Activated CD8-positive, alpha-beta T cell treated with anti-CD3 and anti-CD28 coated beads, Interleukin-2, amount 10 ng/mL, durations not matched to agents 7 days and 5 days (primary cell): ENCODE measurements at regions not wholly inside any gene's neighbourhood (a gene's known extent, or its start where the extent isn't known, plus 50 kb on each side); places are given as distances from the start of the nearest gene placed in this dataset.
A peak's percentile ranks its signal among the peaks of the same experiment; 100 is the strongest.
"Not testable (repeated sequence)": the region's sequence is repeated elsewhere in the genome, so short reads cannot be mapped to it uniquely, and the experiment has no call there.

Experiments used
- ATAC-seq: fragments of 150-1000 bp; cut with Tn5 transposase; one replicate; pipeline ENCODE4 v1.10.0; 2021; ENCODE audit warnings: moderate library complexity
- CTCF ChIA-PET: fragments of 350-600 bp; sonication (Branson Sonifier 250); formaldehyde crosslinking; loops from one replicate; lab custom pipeline; 2021; ENCODE audit warnings: antibody characterized with exemption; lab: Charles Lee
- POLR2A ChIA-PET: fragments of 350-600 bp; sonication (Branson Sonifier 250); formaldehyde crosslinking; loops from one replicate; lab custom pipeline; 2021; ENCODE audit warnings: antibody characterized with exemption; lab: Charles Lee
- DNase-seq: peaks from one replicate; pipeline ENCODE4 v3.0.0-alpha.2; 2020
- H3K27ac Mint-ChIP-seq: one replicate; pipeline ENCODE4 v1.8.0; 2021; ENCODE audit warnings: mild to moderate bottlenecking, mixed read lengths
- H3K27me3 Mint-ChIP-seq: one replicate; pipeline ENCODE4 v1.8.0; 2021; ENCODE audit warnings: low read depth, mixed read lengths
- H3K36me3 Mint-ChIP-seq: one replicate; pipeline ENCODE4 v1.8.0; 2021; ENCODE audit warnings: low read depth, mixed read lengths
- H3K4me1 Mint-ChIP-seq: one replicate; pipeline ENCODE4 v1.8.0; 2021; ENCODE audit warnings: low read depth, mixed read lengths
- H3K4me3 Mint-ChIP-seq: one replicate; pipeline ENCODE4 v1.8.0; 2021; ENCODE audit warnings: mild to moderate bottlenecking, mixed read lengths
- H3K9me3 Mint-ChIP-seq: one replicate; pipeline ENCODE4 v1.8.0; 2022; ENCODE audit warnings: mixed read lengths; ENCODE audit not compliant: insufficient read depth

DNA sequence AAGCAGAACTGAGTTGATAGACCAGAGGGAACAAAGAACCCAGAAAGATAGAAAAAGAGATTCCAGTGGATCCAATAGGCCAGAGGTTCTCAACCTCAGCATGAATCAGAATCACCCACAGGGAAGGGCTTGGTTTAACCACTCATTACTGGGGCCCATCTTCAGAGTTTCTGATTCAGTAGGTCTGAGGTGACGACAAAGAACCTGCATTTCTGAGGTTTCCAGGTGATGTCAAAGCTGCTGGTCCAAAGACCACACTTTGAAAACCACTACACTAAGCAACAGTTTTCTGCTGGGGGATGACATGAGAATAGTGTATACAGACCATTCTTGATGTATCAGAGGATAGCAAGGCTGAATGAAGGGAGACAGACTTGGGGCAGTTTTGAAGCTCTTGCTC is 81.5 kb upstream of the FOXN2 start:
- Mint-ChIP-seq H3K27ac (peak overlapping the region; percentile 18), H3K4me1 (peaks cover 18% of the 10 kb centered on the region), H3K36me3 (no peaks in the 10 kb centered on the region), H3K27me3 (no peaks in the 10 kb centered on the region), H3K4me3 (no peak overlapping the region), H3K9me3 (no peaks in the 10 kb centered on the region)
- POLR2A ChIA-PET: interaction anchor here (1.2 kb wide), 1 partner anchor 80 kb away, joined by 4 read pairs; no protein-coding TSS in a partner anchor
- ATAC-seq (peak; percentile 75), DNase-seq (peak; percentile 38)
- CTCF ChIA-PET: no interaction called here

DNA sequence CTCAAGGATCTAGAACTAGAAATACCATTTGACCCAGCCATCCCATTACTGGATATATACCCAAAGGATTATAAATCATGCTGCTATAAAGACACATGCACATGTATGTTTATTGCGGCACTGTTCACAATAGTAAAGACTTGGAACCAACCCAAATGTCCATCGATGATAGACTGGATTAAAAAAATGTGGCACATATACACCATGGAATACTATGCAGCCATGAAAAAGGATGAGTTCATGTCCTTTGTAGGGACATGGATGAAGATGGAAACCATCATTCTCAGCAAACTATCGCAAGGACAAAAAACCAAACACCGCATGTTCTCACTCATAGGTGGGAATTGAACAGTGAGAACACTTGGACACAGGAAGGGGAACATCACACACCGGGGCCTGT is 80.7 kb upstream of the FOXN2 start:
- H3K4me1 Mint-ChIP-seq: peaks cover 18% of the 10 kb centered on the region
- H3K27me3 Mint-ChIP-seq, DNase-seq, H3K4me3 Mint-ChIP-seq, H3K9me3 Mint-ChIP-seq, ATAC-seq, H3K36me3 Mint-ChIP-seq, CTCF ChIA-PET, H3K27ac Mint-ChIP-seq: not testable (repeated sequence)
- POLR2A ChIA-PET: interaction anchor here (1.2 kb wide), 1 partner anchor 79 kb away, joined by 4 read pairs; no protein-coding TSS in a partner anchor

GRCh38 chr2:48235076-48235475 is 79.4 kb upstream of the FOXN2 start:
- CTCF ChIA-PET: interaction anchor here (2.0 kb wide), 1 partner anchor 16 kb away, joined by 4 read pairs; no protein-coding TSS in a partner anchor
- Mint-ChIP-seq H3K27ac (no peak overlapping the region), H3K4me1 (peaks cover 18% of the 10 kb centered on the region), H3K9me3 (no peaks in the 10 kb centered on the region), H3K4me3 (no peak overlapping the region), H3K27me3 (no peaks in the 10 kb centered on the region), H3K36me3 (no peaks in the 10 kb centered on the region)
- DNase-seq (no peak), ATAC-seq (no peak)
- POLR2A ChIA-PET: interaction anchor here (0.8 kb wide), 1 partner anchor 161 kb away, joined by 3 read pairs; no protein-coding TSS in a partner anchor

GRCh38 chr2:48238381-48238780 is 76.1 kb upstream of the FOXN2 start:
- Mint-ChIP-seq H3K4me3 (no peak overlapping the region), H3K36me3 (no peaks in the 10 kb centered on the region), H3K27ac (no peak overlapping the region), H3K27me3 (no peaks in the 10 kb centered on the region), H3K4me1 (peaks cover 11% of the 10 kb centered on the region), H3K9me3 (no peaks in the 10 kb centered on the region)
- ChIA-PET CTCF (no interaction called here), POLR2A (no interaction called here)
- DNase-seq (no peak), ATAC-seq (no peak)

GRCh38 chr2:48240912-48241311 is 73.6 kb upstream of the FOXN2 start:
- H3K27me3 Mint-ChIP-seq: no peaks in the 10 kb centered on the region

DNA sequence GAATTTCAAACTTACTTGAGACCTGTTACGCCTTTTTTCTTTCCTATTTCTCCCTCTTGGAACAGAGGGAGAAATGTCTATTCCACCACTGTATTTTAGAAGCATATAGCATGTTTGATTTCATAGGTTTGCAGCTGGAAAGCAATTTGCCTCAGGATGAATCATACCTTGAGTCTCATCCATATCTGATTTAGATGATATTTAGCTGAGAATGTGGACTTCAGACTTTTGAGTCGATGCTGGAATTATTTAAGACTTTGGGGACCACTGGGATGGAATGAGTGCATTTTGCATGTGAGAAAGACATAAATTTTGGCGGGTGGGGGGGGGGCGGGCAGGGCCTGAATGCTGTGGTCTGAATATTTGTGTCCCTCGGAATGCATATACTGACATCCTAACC is 67.3 kb upstream of the FOXN2 start:
- H3K27me3 Mint-ChIP-seq: no peaks in the 10 kb centered on the region
- H3K27ac Mint-ChIP-seq: no peak overlapping the region
- no peak for DNase-seq
- no peak overlapping the region for H3K4me3 Mint-ChIP-seq
- ChIA-PET CTCF (no interaction called here), POLR2A (no interaction called here)
- H3K36me3 Mint-ChIP-seq: no peaks in the 10 kb centered on the region
- ATAC-seq: no peak
- no peaks in the 10 kb centered on the region for H3K9me3 Mint-ChIP-seq
- peaks cover 9% of the 10 kb centered on the region for H3K4me1 Mint-ChIP-seq

More at GRCh38 chr2:48240912-48241311, 73.6 kb upstream of the FOXN2 start:
- peaks cover 10% of the 10 kb centered on the region for H3K4me1 Mint-ChIP-seq
- DNase-seq (no peak), ATAC-seq (no peak)
- no peak overlapping the region for H3K4me3 Mint-ChIP-seq
- ChIA-PET POLR2A (no interaction called here), CTCF (no interaction called here)
- H3K9me3 Mint-ChIP-seq: no peaks in the 10 kb centered on the region
- H3K27ac Mint-ChIP-seq: no peak overlapping the region
- H3K36me3 Mint-ChIP-seq: no peaks in the 10 kb centered on the region

GRCh38 chr2:48248251-48248933 is 66.1 kb upstream of the FOXN2 start:
- Mint-ChIP-seq H3K4me1 (peaks cover 9% of the 10 kb centered on the region), H3K4me3 (no peak overlapping the region), H3K27me3 (no peaks in the 10 kb centered on the region), H3K9me3 (no peaks in the 10 kb centered on the region), H3K27ac (no peak overlapping the region), H3K36me3 (no peaks in the 10 kb centered on the region)
- POLR2A ChIA-PET: no interaction called here
- CTCF ChIA-PET: interaction anchor here (0.9 kb wide), 1 partner anchor 21 kb away, joined by 4 read pairs; no protein-coding TSS in a partner anchor
- DNase-seq (no peak), ATAC-seq (no peak)

DNA sequence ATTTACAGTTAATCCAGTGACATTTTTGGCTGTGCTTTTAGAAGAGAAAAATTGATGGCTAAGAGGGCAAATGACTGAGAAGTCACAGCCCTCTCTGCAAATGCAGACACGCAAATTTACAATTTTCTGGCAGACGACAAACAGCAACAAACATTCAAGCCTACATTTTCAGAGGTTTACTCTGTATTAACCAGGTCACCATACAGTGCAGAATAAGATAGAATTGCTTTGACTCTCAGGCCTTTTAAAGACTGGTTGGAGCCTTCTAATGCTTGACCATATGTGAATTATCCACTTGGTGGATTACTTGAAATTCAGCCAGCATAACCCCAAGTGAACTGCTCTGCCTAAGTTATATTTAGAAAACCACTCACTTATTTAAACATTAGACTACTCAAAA is 65.5 kb upstream of the FOXN2 start:
- Mint-ChIP-seq H3K36me3 (no peaks in the 10 kb centered on the region), H3K27ac (no peak overlapping the region), H3K4me3 (no peak overlapping the region), H3K9me3 (no peaks in the 10 kb centered on the region), H3K4me1 (peaks cover 9% of the 10 kb centered on the region), H3K27me3 (no peaks in the 10 kb centered on the region)
- ATAC-seq: no peak
- POLR2A ChIA-PET: no interaction called here
- no peak for DNase-seq
- CTCF ChIA-PET: interaction anchor here (0.9 kb wide), 1 partner anchor 20 kb away, joined by 4 read pairs; no protein-coding TSS in a partner anchor

GRCh38 chr2:48249631-48250473 is 64.6 kb upstream of the FOXN2 start:
- Mint-ChIP-seq H3K36me3 (no peaks in the 10 kb centered on the region), H3K27me3 (no peaks in the 10 kb centered on the region), H3K4me1 (peaks cover 9% of the 10 kb centered on the region), H3K4me3 (no peak overlapping the region), H3K27ac (no peak overlapping the region), H3K9me3 (no peaks in the 10 kb centered on the region)
- DNase-seq (no peak), ATAC-seq (no peak)
- CTCF ChIA-PET: no interaction called here
- POLR2A ChIA-PET: no interaction called here

GRCh38 chr2:48250474-48250844 is 64.0 kb upstream of the FOXN2 start:
- Mint-ChIP-seq H3K27me3 (no peaks in the 10 kb centered on the region), H3K4me3 (no peak overlapping the region), H3K9me3 (no peaks in the 10 kb centered on the region), H3K4me1 (peaks cover 9% of the 10 kb centered on the region), H3K27ac (no peak overlapping the region), H3K36me3 (no peaks in the 10 kb centered on the region)
- ChIA-PET CTCF (no interaction called here), POLR2A (no interaction called here)
- ATAC-seq (no peak), DNase-seq (no peak)

GRCh38 chr2:48250943-48251342 is 63.5 kb upstream of the FOXN2 start:
- no peaks in the 10 kb centered on the region for H3K27me3 Mint-ChIP-seq
- no peak overlapping the region for H3K27ac Mint-ChIP-seq
- ATAC-seq (no peak), DNase-seq (no peak)
- no peaks in the 10 kb centered on the region for H3K9me3 Mint-ChIP-seq
- no peak overlapping the region for H3K4me3 Mint-ChIP-seq
- ChIA-PET CTCF (no interaction called here), POLR2A (no interaction called here)
- H3K36me3 Mint-ChIP-seq: no peaks in the 10 kb centered on the region
- H3K4me1 Mint-ChIP-seq: peaks cover 9% of the 10 kb centered on the region
